Activated naive CD8-positive, alpha-beta T cell treated with anti-CD3 and anti-CD28 coated beads, Interleukin-2, amount 50 U/mL, for 24 hours (primary cell): ENCODE measurements at regions not wholly inside any gene's neighbourhood (a gene's known extent, or its start where the extent isn't known, plus 50 kb on each side); places are given as distances from the start of the nearest gene placed in this dataset.

Experiments used
- ATAC-seq: fragments of 150-1000 bp; cut with Tn5 transposase; one replicate; pipeline ENCODE4 v1.10.0; 2021
- DNase-seq: peaks from one replicate; pipeline ENCODE4 v3.0.0; 2021
- H3K27ac Mint-ChIP-seq: one replicate; pipeline ENCODE4 v1.8.0; 2021; ENCODE audit warnings: mild to moderate bottlenecking, mixed read lengths
- H3K27me3 Mint-ChIP-seq: one replicate; pipeline ENCODE4 v1.8.0; 2021; ENCODE audit warnings: mixed read lengths
- H3K36me3 Mint-ChIP-seq: one replicate; pipeline ENCODE4 v1.8.0; 2021; ENCODE audit warnings: low read depth, mixed read lengths
- H3K4me1 Mint-ChIP-seq: one replicate; pipeline ENCODE4 v1.8.0; 2021; ENCODE audit warnings: mixed read lengths
- H3K4me3 Mint-ChIP-seq: one replicate; pipeline ENCODE4 v1.8.0; 2021; ENCODE audit warnings: mild to moderate bottlenecking, moderate library complexity, mixed read lengths
- H3K9me3 Mint-ChIP-seq: one replicate; pipeline ENCODE4 v1.8.0; 2021; ENCODE audit warnings: mixed read lengths

DNA sequence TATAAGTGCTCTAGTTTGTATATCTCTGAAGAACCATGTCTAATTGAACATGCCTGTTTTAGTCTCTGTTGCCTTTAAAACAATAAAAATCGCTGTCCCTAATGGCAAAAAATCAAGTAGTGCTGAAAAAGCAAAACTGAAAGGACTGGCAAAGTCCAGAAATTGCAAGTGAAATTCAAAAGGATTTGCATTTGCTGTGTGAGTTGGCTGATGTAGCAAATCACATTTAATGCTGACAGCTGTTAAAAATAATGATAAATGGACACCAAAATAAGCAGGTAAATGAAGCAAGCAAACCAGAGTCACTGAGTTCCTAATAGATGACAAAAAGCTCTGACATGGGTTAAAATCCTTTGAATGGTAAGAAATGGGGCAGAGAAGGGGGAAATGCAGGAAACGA, 874.1 kb downstream of the GRM8 start:
- DNase-seq (no peak), ATAC-seq (no peak)
- no peak overlapping the region for H3K4me3 Mint-ChIP-seq
- H3K27me3 Mint-ChIP-seq, result no peaks in the 10 kb centered on the region
- no peak overlapping the region for H3K27ac Mint-ChIP-seq
- peaks cover 4% of the 10 kb centered on the region for H3K9me3 Mint-ChIP-seq
- no peaks in the 10 kb centered on the region for H3K36me3 Mint-ChIP-seq
- no peaks in the 10 kb centered on the region for H3K4me1 Mint-ChIP-seq

DNA sequence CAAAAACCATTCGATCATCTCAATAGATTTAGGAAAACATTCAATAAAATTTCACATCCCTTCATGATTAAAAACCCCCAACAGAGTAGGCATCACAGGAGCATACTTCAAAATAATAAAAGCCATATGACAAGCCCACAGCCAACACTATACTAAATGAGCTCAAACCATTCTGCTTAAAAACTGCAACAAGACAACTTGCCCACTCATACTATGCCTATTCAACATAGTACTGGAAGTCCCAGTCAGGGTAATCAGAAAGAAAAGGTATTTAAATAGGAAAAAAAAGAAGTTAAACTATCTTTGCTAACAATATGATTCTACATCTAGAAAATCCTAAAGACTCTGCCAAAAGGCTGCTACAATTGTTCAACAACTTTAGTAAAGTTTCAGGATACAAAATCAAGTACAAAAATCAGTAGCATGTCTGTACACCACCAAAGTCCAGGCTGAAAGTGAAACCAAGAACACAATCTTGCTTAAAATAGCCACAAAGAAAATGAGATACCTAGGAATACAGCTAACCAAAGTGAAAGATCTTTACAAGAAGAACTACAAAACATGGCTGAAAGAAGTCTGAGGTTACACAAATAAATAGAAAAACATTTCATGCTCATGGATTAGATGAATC, 882.6 kb downstream of the GRM8 start:
- ATAC-seq (no peak), DNase-seq (no peak)
- no peaks in the 10 kb centered on the region for H3K27me3 Mint-ChIP-seq
- H3K4me1 Mint-ChIP-seq, result no peaks in the 10 kb centered on the region
- peaks cover 17% of the 10 kb centered on the region for H3K9me3 Mint-ChIP-seq
- H3K36me3 Mint-ChIP-seq, result no peaks in the 10 kb centered on the region
- no peak overlapping the region for H3K4me3 Mint-ChIP-seq
- H3K27ac Mint-ChIP-seq, result no peak overlapping the region

DNA sequence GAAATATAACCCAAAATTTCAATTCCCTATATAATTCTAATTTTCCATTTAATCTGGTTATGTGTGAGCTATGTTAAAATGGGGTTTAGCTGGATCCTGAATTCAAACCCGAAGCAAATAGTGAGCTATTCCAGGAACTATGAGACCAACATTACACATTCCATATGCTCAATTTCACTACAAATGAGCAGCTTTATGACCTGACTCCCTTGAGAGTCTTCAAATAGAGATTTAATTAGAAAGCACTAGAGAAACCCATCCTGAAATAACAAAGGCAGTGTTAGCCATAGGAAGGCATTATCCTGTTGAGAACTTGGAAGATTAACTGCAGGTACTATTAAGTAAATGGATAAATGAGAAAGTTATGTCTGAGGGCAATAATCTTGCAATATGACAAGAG, 890.0 kb downstream of the GRM8 start:
- no peak for DNase-seq
- Mint-ChIP-seq H3K9me3 (no peaks in the 10 kb centered on the region), H3K4me3 (no peak overlapping the region), H3K4me1 (no peaks in the 10 kb centered on the region), H3K27me3 (no peaks in the 10 kb centered on the region), H3K36me3 (no peaks in the 10 kb centered on the region), H3K27ac (no peak overlapping the region)
- no peak for ATAC-seq

DNA sequence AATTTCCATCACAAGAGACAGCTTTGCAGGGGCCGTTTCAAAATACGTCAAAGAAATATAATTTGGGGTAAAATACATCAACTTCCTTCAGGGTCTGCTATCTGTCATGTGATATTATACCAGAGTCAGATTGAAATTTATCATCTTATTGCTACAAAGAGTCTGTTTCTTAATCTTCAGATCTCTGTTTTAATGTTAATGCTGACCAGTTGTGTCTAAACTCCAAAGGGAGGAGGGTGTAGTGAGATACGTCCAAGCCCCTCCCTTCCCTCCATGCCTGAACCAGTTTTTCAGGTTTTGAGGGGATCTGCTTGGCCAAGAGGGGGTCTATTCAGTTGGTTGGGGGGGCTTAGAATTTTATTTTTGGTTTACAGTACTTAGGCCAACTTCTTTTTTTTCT, 891.6 kb downstream of the GRM8 start:
- Mint-ChIP-seq H3K36me3 (no peaks in the 10 kb centered on the region), H3K9me3 (no peaks in the 10 kb centered on the region), H3K4me1 (no peaks in the 10 kb centered on the region), H3K4me3 (no peak overlapping the region), H3K27me3 (no peaks in the 10 kb centered on the region), H3K27ac (no peak overlapping the region)
- DNase-seq, result no peak
- ATAC-seq, result no peak

DNA sequence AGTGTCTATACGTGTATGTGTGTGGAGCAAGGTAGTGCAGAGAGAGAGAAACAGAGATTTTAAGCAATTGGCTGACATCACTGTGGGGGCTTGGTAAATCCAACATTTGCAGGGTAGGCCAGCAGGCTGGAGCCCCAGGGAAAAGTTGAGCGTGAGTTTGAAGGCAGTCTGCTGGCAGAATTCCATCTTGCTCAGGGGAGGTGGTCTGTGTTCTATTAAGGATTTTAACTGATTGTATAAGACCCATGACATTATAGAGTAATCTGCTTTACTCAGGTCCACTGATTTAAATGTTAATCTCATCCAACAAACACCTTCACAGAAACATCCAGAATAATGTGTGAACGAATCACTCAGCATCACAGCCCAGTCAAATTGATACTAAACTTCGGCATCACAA, 912.9 kb downstream of the GRM8 start:
- DNase-seq (no peak), ATAC-seq (no peak)
- Mint-ChIP-seq H3K9me3 (peaks cover 14% of the 10 kb centered on the region), H3K27me3 (no peaks in the 10 kb centered on the region), H3K4me1 (no peaks in the 10 kb centered on the region), H3K4me3 (no peak overlapping the region), H3K36me3 (no peaks in the 10 kb centered on the region), H3K27ac (no peak overlapping the region)

DNA sequence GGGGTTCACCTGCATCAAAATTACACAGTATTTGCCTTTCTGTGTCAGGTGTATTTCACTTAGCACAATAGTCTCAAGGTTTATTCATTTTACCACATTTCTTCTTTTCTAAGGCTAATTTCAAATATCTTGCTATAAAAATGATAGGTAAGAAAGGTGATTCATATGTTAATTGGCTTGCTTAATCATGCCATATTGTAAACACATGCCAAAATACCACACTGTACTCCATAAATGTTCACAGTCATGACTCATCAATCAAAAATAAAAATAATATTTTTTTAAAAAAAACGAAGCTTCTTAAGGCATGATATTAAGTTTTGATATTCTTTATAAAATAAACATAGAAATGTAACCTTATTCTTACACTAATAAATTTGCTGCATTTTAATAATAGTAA, 947.1 kb downstream of the GRM8 start:
- Mint-ChIP-seq H3K36me3 (no peaks in the 10 kb centered on the region), H3K9me3 (peaks cover 9% of the 10 kb centered on the region), H3K27me3 (no peaks in the 10 kb centered on the region), H3K27ac (no peak overlapping the region), H3K4me1 (no peaks in the 10 kb centered on the region), H3K4me3 (no peak overlapping the region)
- ATAC-seq (no peak), DNase-seq (no peak)

DNA sequence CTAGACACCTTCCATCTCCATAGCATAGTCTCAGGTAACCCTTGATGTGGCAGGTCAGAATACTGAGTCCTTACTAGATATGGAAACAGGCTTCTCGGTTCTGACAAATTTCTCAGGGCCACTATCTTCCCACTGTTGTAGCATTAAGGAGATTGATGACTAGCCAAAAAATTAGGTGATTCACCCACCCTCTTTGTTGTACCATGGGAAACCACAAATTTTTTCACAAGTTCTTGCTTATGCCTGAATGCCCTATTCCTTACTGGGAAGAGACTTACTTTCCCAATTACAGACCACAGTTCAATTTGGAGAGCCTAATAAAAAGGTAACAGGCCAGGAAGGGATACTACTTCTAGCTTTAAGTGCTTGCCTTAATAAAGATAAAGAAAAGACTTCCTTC, 948.8 kb downstream of the GRM8 start:
- DNase-seq, result no peak
- Mint-ChIP-seq H3K36me3 (no peaks in the 10 kb centered on the region), H3K27ac (no peak overlapping the region), H3K9me3 (peaks cover 9% of the 10 kb centered on the region), H3K4me3 (no peak overlapping the region), H3K4me1 (no peaks in the 10 kb centered on the region), H3K27me3 (no peaks in the 10 kb centered on the region)
- no peak for ATAC-seq

DNA sequence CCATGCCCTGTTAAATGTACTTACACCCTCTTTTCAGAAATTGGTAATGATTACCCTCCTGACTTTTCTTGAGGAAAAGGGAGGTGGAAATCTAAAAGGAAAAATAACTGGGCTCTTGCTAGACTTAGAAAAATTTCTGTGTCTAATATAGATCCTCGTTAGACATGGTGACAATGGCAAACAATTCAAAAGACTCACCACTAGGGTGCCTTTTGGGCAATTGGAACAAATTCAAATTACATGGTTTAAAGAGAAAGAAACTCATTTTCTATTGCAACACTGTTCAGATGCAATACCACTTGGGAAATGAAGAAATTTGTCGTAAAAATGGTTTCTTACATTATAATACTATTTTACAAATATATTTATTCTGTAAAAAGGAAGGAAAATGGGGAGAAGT, 950.1 kb downstream of the GRM8 start:
- no peaks in the 10 kb centered on the region for H3K4me1 Mint-ChIP-seq
- no peak for ATAC-seq
- DNase-seq, result no peak
- H3K27ac Mint-ChIP-seq, result no peak overlapping the region
- H3K27me3 Mint-ChIP-seq, result no peaks in the 10 kb centered on the region
- H3K36me3 Mint-ChIP-seq, result no peaks in the 10 kb centered on the region
- H3K9me3 Mint-ChIP-seq, result peaks cover 14% of the 10 kb centered on the region
- H3K4me3 Mint-ChIP-seq, result no peak overlapping the region

DNA sequence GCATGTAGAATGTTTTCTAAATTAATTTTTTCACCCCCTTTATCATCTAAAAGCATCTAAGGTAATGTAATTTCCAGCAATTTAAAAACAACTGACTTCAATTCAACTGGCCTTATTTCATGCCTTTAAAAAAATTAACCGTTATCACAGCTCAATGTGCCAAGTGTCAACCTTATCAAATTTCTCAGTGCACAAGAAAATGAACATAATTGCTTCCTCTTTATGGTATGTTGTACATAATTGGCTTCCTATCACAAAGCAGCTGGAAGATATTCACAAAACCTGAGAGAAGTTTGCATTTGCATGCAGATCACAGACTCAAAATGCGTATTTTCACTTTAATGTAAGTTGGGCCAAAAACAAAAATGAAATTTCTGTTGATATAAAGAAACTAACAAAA, 966.4 kb downstream of the GRM8 start:
- Mint-ChIP-seq H3K4me3 (no peak overlapping the region), H3K4me1 (no peaks in the 10 kb centered on the region), H3K36me3 (no peaks in the 10 kb centered on the region), H3K27ac (no peak overlapping the region), H3K9me3 (peaks cover 10% of the 10 kb centered on the region), H3K27me3 (no peaks in the 10 kb centered on the region)
- ATAC-seq, result no peak
- DNase-seq, result no peak

DNA sequence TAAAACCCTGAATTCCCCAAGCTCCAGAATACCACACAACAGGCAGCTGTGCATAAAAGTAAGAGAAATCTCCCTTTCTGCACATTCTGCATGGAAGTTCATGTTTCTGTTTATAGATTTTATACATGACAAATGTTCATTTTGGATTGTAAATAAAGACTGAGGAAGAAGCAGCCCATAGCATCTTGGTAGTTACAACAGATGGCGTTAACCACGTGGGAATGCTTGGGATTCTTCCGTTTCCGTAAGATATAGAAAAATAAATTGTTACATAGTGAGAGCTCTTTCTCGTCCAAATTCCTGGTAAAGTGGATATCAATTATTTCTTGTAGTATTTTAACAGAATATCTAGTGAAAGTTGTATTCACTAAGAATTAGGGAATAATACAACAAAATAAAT, 1016.5 kb downstream of the GRM8 start:
- Mint-ChIP-seq H3K4me1 (no peaks in the 10 kb centered on the region), H3K36me3 (no peaks in the 10 kb centered on the region), H3K27ac (no peak overlapping the region), H3K9me3 (peaks cover 14% of the 10 kb centered on the region), H3K4me3 (no peak overlapping the region), H3K27me3 (no peaks in the 10 kb centered on the region)
- no peak for ATAC-seq
- no peak for DNase-seq

DNA sequence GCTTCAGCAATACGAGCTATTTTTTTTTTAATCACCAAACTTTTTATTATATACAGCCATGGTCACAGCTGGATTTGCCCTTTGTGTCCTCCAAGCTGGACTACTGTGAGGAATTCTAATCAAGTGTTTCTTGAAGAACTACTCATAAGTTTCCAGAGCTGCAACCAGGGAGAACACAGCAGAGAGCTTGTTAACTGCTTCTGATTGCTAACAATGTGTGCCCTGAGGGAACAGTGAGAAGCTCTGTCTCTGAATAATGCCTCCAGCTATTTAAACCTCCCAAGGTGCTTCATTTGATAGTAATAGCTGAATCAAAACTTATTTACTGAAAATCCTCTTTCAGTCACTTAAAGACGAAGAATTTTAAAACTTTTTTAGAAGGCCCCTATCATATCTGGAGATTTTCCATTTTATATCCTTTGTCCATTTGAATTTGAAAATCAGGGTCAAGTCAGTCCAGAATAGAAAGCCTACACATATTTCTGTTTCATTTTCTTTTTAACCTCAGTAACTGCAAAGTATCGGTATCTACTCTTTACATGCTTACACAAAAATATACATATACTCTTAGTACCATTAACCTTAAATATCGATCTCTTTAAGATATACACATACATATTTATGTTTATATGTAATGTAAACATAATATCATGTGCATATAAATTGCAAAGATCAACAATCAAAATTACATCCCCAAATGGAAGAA, 1024.2 kb downstream of the GRM8 start:
- ATAC-seq (no peak), DNase-seq (no peak)
- Mint-ChIP-seq H3K27me3 (no peaks in the 10 kb centered on the region), H3K36me3 (no peaks in the 10 kb centered on the region), H3K4me1 (no peaks in the 10 kb centered on the region), H3K4me3 (no peak overlapping the region), H3K9me3 (peaks cover 3% of the 10 kb centered on the region), H3K27ac (no peak overlapping the region)

DNA sequence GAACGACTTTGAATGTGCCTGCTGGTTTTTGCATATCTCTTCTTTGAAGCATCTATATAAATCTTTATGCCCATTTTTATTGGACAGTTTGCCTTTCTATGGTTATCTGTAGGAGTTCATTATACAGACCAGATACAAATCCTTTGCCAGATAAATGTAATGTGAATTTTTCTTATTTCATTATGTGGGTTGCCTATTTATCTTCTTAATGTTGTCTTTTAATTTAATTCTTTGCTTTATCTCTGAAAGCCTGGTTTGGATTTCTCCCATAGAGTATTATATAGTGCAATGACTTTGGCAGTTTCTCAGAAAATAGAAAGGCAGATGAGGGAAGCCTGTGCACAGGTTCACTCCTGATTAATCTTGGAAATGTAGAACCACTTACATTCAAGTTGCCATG, 1025.1 kb downstream of the GRM8 start:
- H3K36me3 Mint-ChIP-seq, result no peaks in the 10 kb centered on the region
- H3K27me3 Mint-ChIP-seq, result no peaks in the 10 kb centered on the region
- DNase-seq (no peak), ATAC-seq (no peak)
- no peak overlapping the region for H3K27ac Mint-ChIP-seq
- no peaks in the 10 kb centered on the region for H3K4me1 Mint-ChIP-seq
- peaks cover 3% of the 10 kb centered on the region for H3K9me3 Mint-ChIP-seq
- no peak overlapping the region for H3K4me3 Mint-ChIP-seq

DNA sequence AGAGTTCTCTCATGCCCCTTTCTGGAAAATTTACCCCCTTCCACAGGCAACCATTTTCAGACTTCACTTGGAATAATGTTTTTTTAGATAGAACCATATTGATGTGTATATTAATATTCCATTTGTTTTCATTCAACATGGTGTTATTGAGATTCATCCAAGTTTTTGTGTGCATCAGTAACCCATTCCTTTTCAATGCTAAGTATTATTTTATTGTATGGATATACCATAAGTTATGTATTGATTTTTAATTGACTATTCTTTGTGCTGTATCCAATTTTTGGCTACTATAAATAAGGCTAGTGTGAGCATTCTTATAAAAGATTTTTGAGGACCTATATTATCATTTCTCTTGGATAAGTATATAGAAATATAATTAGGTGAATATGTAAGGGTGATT, 1025.7 kb downstream of the GRM8 start:
- DNase-seq (no peak), ATAC-seq (no peak)
- peaks cover 9% of the 10 kb centered on the region for H3K9me3 Mint-ChIP-seq
- H3K27ac Mint-ChIP-seq, result no peak overlapping the region
- no peak overlapping the region for H3K4me3 Mint-ChIP-seq
- H3K27me3 Mint-ChIP-seq, result no peaks in the 10 kb centered on the region
- H3K4me1 Mint-ChIP-seq, result no peaks in the 10 kb centered on the region
- H3K36me3 Mint-ChIP-seq, result no peaks in the 10 kb centered on the region

DNA sequence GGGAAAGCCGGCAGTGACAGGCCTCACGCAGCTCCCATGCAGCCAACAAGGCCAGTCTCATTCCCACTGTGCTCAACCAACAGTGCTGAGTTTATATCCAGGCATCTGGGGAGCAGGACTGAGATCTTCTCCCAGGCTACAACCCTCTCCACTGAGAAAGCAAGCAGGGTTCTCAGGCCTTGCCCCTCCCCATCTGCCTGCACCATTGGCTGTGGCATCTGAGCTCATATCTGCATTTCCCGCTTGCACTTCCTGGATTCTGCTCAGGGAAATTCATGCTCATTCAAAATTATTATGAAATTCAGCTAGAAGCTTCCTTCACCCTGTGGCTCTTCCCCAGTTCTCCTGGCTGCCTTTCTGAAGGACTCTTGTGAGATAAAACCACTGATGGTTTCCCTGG, 1029.0 kb downstream of the GRM8 start:
- no peak for DNase-seq
- Mint-ChIP-seq H3K4me1 (no peaks in the 10 kb centered on the region), H3K4me3 (no peak overlapping the region), H3K9me3 (peaks cover 23% of the 10 kb centered on the region), H3K36me3 (no peaks in the 10 kb centered on the region), H3K27me3 (no peaks in the 10 kb centered on the region), H3K27ac (no peak overlapping the region)
- no peak for ATAC-seq

DNA sequence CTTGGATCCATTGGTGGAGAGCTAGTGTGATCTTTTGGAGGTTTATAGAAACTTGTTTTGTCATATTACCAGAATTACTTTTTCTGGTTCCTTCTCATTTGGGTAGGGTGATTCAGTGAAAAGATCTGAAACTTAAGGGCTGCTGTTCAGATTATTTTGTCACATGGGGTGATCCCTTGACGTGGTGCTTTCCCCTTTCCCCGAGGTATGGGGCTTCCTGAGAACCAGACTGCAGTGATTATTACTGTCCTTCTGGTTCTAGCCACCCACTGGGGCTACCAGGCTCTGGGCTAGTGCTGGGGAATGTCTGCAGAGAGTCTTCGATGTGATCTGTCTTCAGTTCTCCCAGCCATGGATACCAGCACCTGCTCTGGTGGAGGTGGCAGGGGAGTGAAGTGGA, 1030.0 kb downstream of the GRM8 start:
- ATAC-seq (no peak), DNase-seq (no peak)
- Mint-ChIP-seq H3K27ac (no peak overlapping the region), H3K4me3 (no peak overlapping the region), H3K4me1 (no peaks in the 10 kb centered on the region), H3K36me3 (no peaks in the 10 kb centered on the region), H3K9me3 (peaks cover 23% of the 10 kb centered on the region), H3K27me3 (no peaks in the 10 kb centered on the region)

DNA sequence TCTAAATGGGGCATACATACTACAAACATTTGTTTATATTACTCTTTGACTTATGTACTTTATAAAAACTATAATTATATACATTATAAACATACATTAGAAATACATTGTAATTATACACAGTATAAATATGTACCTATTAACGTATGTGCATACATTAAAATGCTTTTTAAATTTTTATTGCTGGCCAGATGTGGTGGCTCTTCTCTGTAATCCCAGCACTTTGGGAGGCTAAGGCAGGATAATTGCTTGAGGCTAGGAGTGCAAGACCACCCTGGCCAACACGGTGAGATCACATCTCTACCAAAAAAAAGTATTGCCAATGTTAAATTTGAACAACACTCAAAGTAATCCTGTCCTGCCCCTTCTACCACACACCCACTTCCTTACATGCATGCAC, 1037.0 kb downstream of the GRM8 start:
- H3K27me3 Mint-ChIP-seq, result no peaks in the 10 kb centered on the region
- ATAC-seq (no peak), DNase-seq (no peak)
- H3K27ac Mint-ChIP-seq, result no peak overlapping the region
- H3K36me3 Mint-ChIP-seq, result no peaks in the 10 kb centered on the region
- H3K4me3 Mint-ChIP-seq, result no peak overlapping the region
- no peaks in the 10 kb centered on the region for H3K4me1 Mint-ChIP-seq
- H3K9me3 Mint-ChIP-seq, result peaks cover 9% of the 10 kb centered on the region
